GM12878 (cell line): ENCODE measurements at regions not wholly inside any gene's neighbourhood (a gene's known extent, or its start where the extent isn't known, plus 50 kb on each side); places are given as distances from the start of the nearest gene placed in this dataset.

Experiments
- ATAC-seq: fragments of 200-7000 bp; cut with Tn5 transposase; 3 replicates; pipeline ENCODE4 v1.9.1; 2020; ENCODE audit warnings: mild to moderate bottlenecking, moderate library complexity
- BruUV-seq: library from RNA; stranded (reverse); fragments of 400-500 nt; replicated peaks from 2 replicates; lab custom pipeline; 2021; lab: Mats Ljungman, UMichigan
- CTCF ChIA-PET: fragments of 300-600 bp; sonication (Branson Sonifier 250); formaldehyde crosslinking; extraction: SDS; loops from one replicate; lab custom pipeline; 2021; ENCODE audit warnings: inconsistent platforms; lab: Yijun Ruan, JAX
- POLR2A ChIA-PET: fragments of 350-600 bp; formaldehyde crosslinking; extraction: SDS; loops from one replicate; lab custom pipeline; 2021; ENCODE audit warnings: inconsistent platforms; lab: Charles Lee
- RAD21 ChIA-PET: fragments of 300-600 bp; sonication (Branson Sonifier 250); formaldehyde crosslinking; loops from one replicate; lab custom pipeline; 2023; ENCODE audit warnings: antibody characterized with exemption; ENCODE audit not compliant: unreplicated experiment; lab: Charles Lee
- SMC1A ChIA-PET: fragments of 300-600 bp; sonication (Branson Sonifier 250); formaldehyde crosslinking; loops from one replicate; lab custom pipeline; 2023; ENCODE audit not compliant: unreplicated experiment, uncharacterized antibody; lab: Charles Lee
- DNase-seq: peaks from one replicate; pipeline ENCODE4 v3.0.0-alpha.2; 2011; ENCODE audit warnings: low read depth, low spot score
- FAIRE-seq: peaks from 3 replicates; lab custom pipeline; 2011; peaks lifted over from hg19 to GRCh38; lab: Jason Lieb, UNC
- H2AFZ ChIP-seq: 2 replicates; pipeline ENCODE4 v1.6.0; 2011; ENCODE audit warnings: low read depth, low read length, control low read depth; ENCODE audit not compliant: control insufficient read depth
- H3K27ac ChIP-seq: 2 replicates; pipeline ENCODE4 v1.5.1; 2011; ENCODE audit warnings: control low read depth; ENCODE audit not compliant: control insufficient read depth, insufficient read depth
- H3K27me3 ChIP-seq, 2 experiments: replicated peaks in 1 of 2; 2 replicates each; pipeline versions ENCODE4 v1.6.0 to v1.6.1; 2011; ENCODE audit warnings: low read length in 1 of 2; ENCODE audit not compliant: control insufficient read depth in 2 of 2, insufficient read depth in 2 of 2
- H3K36me3 ChIP-seq, 2 experiments: 2 replicates each; pipeline ENCODE4 v1.5.1; 2011; ENCODE audit warnings: low read length in 1 of 2; ENCODE audit not compliant: control insufficient read depth in 2 of 2, insufficient read depth in 2 of 2
- H3K4me1 ChIP-seq: 2 replicates; pipeline ENCODE4 v1.6.1; 2011; ENCODE audit warnings: mild to moderate bottlenecking, low read length, moderate library complexity, mixed read lengths; ENCODE audit not compliant: control insufficient read depth, insufficient read depth
- H3K4me2 ChIP-seq: 2 replicates; pipeline ENCODE4 v1.6.0; 2011; ENCODE audit warnings: control low read depth; ENCODE audit not compliant: control insufficient read depth, insufficient read depth
- H3K4me3 ChIP-seq: fragments of 200-600 bp; sonication (generic); 2 replicates; pipeline ENCODE4 v1.5.1; 2016
- H3K79me2 ChIP-seq: 2 replicates; pipeline ENCODE4 v1.6.0; 2011; ENCODE audit warnings: low read length; ENCODE audit not compliant: control insufficient read depth, insufficient read depth
- H3K9ac ChIP-seq: 2 replicates; pipeline ENCODE4 v1.8.0; 2011; ENCODE audit warnings: low read length, control low read depth, mixed read lengths; ENCODE audit not compliant: control insufficient read depth, insufficient read depth
- H3K9me3 ChIP-seq: replicated peaks from 3 replicates; pipeline ENCODE4 v1.5.1; 2011; ENCODE audit warnings: mild to moderate bottlenecking, low read length; ENCODE audit not compliant: control insufficient read depth, insufficient read depth
- H4K20me1 ChIP-seq: 2 replicates; pipeline ENCODE4 v1.6.0; 2011; ENCODE audit not compliant: control insufficient read depth, insufficient read depth
- ATF7 ChIP-seq: fragments of 450-650 bp; IDR thresholded peaks from 2 replicates; pipeline ENCODE4 v1.6.1; 2016; ENCODE audit warnings: low read depth, mild to moderate bottlenecking
- BHLHE40 ChIP-seq, 2 experiments: fragments of 450-650 bp in 1 of 2; IDR thresholded peaks; 2 replicates each; pipeline ENCODE4 v1.6.1; 2011 to 2017; ENCODE audit warnings: low read depth in 2 of 2, borderline replicate concordance in 1 of 2, improper control_type of control experiment in 1 of 2, low read length in 1 of 2, mild to moderate bottlenecking in 1 of 2
- BRCA1 ChIP-seq: IDR thresholded peaks from 2 replicates; pipeline ENCODE4 v1.6.1; 2011; ENCODE audit warnings: low read depth, low read length, improper control_type of control experiment
- KDM1A ChIP-seq: fragments of 200-600 bp; sonication (generic); IDR thresholded peaks from 2 replicates; pipeline ENCODE4 v1.6.1; 2016; ENCODE audit warnings: borderline replicate concordance
- MTA3 ChIP-seq: IDR thresholded peaks from 2 replicates; pipeline ENCODE4 v1.6.1; 2012; ENCODE audit warnings: low read length, inconsistent platforms, borderline replicate concordance
- SPI1 ChIP-seq: IDR thresholded peaks from 2 replicates; pipeline ENCODE4 v1.6.1; 2011; ENCODE audit warnings: low read depth, mild to moderate bottlenecking, low read length, moderate library complexity, borderline replicate concordance; ENCODE audit not compliant: insufficient read depth
- SREBF2 ChIP-seq: IDR thresholded peaks from 2 replicates; pipeline ENCODE4 v1.6.1; 2012; ENCODE audit warnings: mild to moderate bottlenecking, low read length
- TAF1 ChIP-seq: IDR thresholded peaks from 2 replicates; pipeline ENCODE4 v1.6.1; 2011; ENCODE audit warnings: mild to moderate bottlenecking, low read depth, low read length, borderline replicate concordance
- YY1 ChIP-seq: IDR thresholded peaks from 2 replicates; pipeline ENCODE4 v1.6.1; 2011; ENCODE audit warnings: low read depth, mild to moderate bottlenecking, low read length
- ZBED1 ChIP-seq: IDR thresholded peaks from 2 replicates; pipeline ENCODE4 v1.6.1; 2016; ENCODE audit warnings: borderline replicate concordance
- WGBS: methylation state at CpG from one replicate; pipeline ENCODE4 v1.1.6; 2016; ENCODE audit warnings: low lambda C conversion rate; ENCODE audit not compliant: insufficient replicate concordance, insufficient coverage; ENCODE audit errors: missing lambda C conversion rate; 5-methylcytosine and 5-hydroxymethylcytosine counted together
- in situ Hi-C: fragments of 300-500 bp; cut with MboI; formaldehyde crosslinking; loops from 9 replicates; pipeline ENCODE4 v1.14.3; 2018; ENCODE audit warnings: mixed read lengths
- intact Hi-C: fragments of 100-400 bp; cut with micrococcal nuclease; formaldehyde crosslinking; loops from one replicate; pipeline ENCODE4 v1.14.2; 2022; ENCODE audit not compliant: unreplicated experiment
- TF ChIP-seq, protein P1 (sequence below): IDR thresholded peaks from 2 replicates; pipeline ENCODE4 v1.6.1; 2011; ENCODE audit warnings: borderline replicate concordance, low read depth, mild to moderate bottlenecking, moderate library complexity, mixed read lengths, low read length; ENCODE audit not compliant: insufficient read depth; ENCODE audit errors: extremely low read length

DNA sequence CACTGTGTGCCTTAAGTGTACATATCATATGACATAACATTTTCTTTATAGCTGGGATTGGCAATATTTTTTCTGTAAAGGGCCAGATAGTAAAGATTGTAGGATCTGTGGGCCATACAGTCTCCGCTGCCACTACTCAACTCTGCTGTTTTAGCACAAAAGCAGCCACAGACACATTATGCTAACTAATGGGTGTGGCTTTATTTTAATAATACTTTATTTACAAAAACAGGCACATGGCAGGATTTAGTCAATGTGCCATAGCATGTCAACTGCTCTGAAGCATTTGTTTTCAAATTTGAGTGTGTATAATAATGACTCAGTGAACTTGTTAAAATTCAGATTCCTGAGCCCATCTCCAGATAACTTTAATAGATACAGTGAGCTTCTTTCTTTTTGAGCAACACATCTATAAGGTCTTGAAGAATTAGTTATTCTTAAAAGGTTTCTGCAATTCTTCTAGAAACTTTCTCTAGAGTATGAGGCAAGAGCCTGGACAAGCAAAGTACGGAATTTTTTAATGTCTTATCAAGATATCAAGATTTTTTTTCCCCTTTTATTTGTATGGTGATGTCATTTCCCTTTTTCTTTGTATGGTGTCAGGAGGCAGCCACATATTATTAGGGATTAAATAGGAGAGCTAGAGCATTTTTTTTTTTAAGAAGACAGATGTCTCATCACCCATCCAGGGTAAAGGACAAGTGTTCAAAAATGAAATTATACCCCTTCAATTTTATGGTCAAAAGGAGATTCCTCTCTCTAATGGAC, 518.3 kb downstream of the DHX35 start:
- Histone ChIP-seq H2AFZ (no peak overlapping the region), H3K4me3 (no peak overlapping the region), H3K79me2 (no peaks in the 10 kb centered on the region), H3K9ac (no peak overlapping the region), H3K4me1 (no peaks in the 10 kb centered on the region), H3K9me3 (no peaks in the 10 kb centered on the region), H3K27ac (no peak overlapping the region), H4K20me1 (no peaks in the 10 kb centered on the region), H3K4me2 (no peak overlapping the region), H3K27me3 (no peaks in the 10 kb centered on the region), H3K36me3 (no peaks in the 10 kb centered on the region)
- in situ Hi-C loops = no loop called here
- ChIA-PET POLR2A (no interaction called here), SMC1A (no interaction called here), RAD21 (no interaction called here), CTCF (no interaction called here)
- 16% methylated on average over 2 of the region's 2 CpGs for whole genome bisulfite sequencing
- no peak for FAIRE-seq
- BruUV-seq = no TSS peak
- intact Hi-C loops = no loop called here
- no peak for DNase-seq
- no peak for TF ChIP-seq KDM1A
- no peak for TF ChIP-seq BRCA1
- no peak for TF ChIP-seq TAF1
- no peak for TF ChIP-seq SPI1
- no peak for TF ChIP-seq BHLHE40 (IDR thresholded peaks at IDR 0.05; ENCODE audit: borderline replicate concordance in 1 of 2, low read depth in 2 of 2, low read length in 1 of 2)
- TF ChIP-seq ZBED1 = no peak
- ATAC-seq = no peak

DNA sequence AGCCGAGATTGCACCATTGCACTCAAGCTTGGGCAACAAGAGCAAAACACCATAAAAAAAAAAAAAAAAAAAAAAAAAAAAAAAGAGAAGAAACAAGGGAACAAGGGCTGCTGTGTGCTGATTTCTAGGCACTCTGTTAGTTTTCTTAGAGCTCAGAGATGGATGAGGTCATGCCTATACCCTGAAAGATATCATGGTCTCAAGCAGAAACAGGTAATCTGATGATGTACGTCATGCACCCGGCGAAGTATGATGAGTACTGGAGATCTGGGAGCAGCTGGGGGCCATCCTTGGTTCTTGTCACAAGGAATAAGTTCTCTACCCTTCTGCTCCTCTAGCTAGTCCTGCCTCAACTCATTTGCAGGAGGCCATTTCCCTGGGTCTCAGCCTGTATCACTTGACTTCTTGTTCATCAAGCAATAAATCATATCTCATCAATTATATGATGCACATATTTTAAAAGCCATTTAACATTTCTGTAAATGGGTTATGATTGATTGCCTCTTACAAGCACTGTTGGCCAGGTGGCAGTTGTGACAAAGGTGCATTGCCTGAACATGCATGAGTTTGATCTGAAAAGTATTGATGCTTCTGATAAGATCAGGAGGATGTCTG, 517.2 kb downstream of the DHX35 start:
- ATAC-seq (no peak), DNase-seq (no peak), FAIRE-seq (no peak)
- H3K27me3 ChIP-seq = no peaks in the 10 kb centered on the region
- H3K9me3 ChIP-seq = no peaks in the 10 kb centered on the region
- no peak overlapping the region for H3K4me2 ChIP-seq
- no peaks in the 10 kb centered on the region for H4K20me1 ChIP-seq
- ChIA-PET RAD21 (interaction anchor here (0.6 kb wide), 1 partner anchor 306 kb away, joined by 3 read pairs; no protein-coding TSS in a partner anchor), SMC1A (no interaction called here), POLR2A (no interaction called here), CTCF (no interaction called here)
- no peaks in the 10 kb centered on the region for H3K79me2 ChIP-seq
- H3K27ac ChIP-seq = no peak overlapping the region
- no TSS peak for BruUV-seq
- no peak overlapping the region for H3K4me3 ChIP-seq
- no peaks in the 10 kb centered on the region for H3K4me1 ChIP-seq
- WGBS = 48% methylated on average over 3 of the region's 4 CpGs
- no peak overlapping the region for H2AFZ ChIP-seq
- H3K9ac ChIP-seq = no peak overlapping the region
- intact Hi-C loops = no loop called here
- in situ Hi-C loops = no loop called here
- H3K36me3 ChIP-seq = no peaks in the 10 kb centered on the region
- TF ChIP-seq YY1 (no peak), ATF7 (no peak), MTA3 (no peak), SREBF2 (no peak)
- TF ChIP-seq, protein P1, sequence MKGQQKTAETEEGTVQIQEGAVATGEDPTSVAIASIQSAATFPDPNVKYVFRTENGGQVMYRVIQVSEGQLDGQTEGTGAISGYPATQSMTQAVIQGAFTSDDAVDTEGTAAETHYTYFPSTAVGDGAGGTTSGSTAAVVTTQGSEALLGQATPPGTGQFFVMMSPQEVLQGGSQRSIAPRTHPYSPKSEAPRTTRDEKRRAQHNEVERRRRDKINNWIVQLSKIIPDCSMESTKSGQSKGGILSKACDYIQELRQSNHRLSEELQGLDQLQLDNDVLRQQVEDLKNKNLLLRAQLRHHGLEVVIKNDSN = no peak
